NCI-H1417 treated with DMSO at 0.1 percent for 48 hours (cell line): ENCODE measurements at regions not wholly inside any gene's neighbourhood (a gene's known extent, or its start where the extent isn't known, plus 50 kb on each side); places are given as distances from the start of the nearest gene placed in this dataset.
"Not testable (repeated sequence)": the region's sequence is repeated elsewhere in the genome, so short reads cannot be mapped to it uniquely, and the experiment has no call there.

Source experiments
- DNase-seq: peaks from one replicate; lab custom pipeline; 2025; lab: John Stamatoyannopoulos, UW

- DNase-seq: no peak
Observed at GRCh38 chr9:99632349-99633038, 189.2 kb upstream of the NR4A3 start.

- no peak for DNase-seq
Observed at GRCh38 chr9:99633265-99633664, 188.4 kb upstream of the NR4A3 start.

GRCh38 chr9:99634186-99634585 is 187.5 kb upstream of the NR4A3 start:
- no peak for DNase-seq

GRCh38 chr9:99635032-99635431 is 186.7 kb upstream of the NR4A3 start:
- no peak for DNase-seq

GRCh38 chr9:99637641-99638040 is 184.0 kb upstream of the NR4A3 start:
- no peak for DNase-seq

- no peak for DNase-seq
Observed at GRCh38 chr9:99638971-99639370, 182.7 kb upstream of the NR4A3 start.

GRCh38 chr9:99647604-99648003 is 174.1 kb upstream of the NR4A3 start:
- no peak for DNase-seq

- DNase-seq: no peak
Observed at GRCh38 chr9:99650187-99650874, 171.4 kb upstream of the NR4A3 start.

GRCh38 chr9:99660191-99660636 is 161.5 kb upstream of the NR4A3 start:
- DNase-seq: no peak

GRCh38 chr9:99663297-99663696 is 158.4 kb upstream of the NR4A3 start:
- DNase-seq: no peak

- no peak for DNase-seq
Observed at GRCh38 chr9:99663856-99664255, 157.8 kb upstream of the NR4A3 start.

GRCh38 chr9:99666571-99666970 is 155.1 kb upstream of the NR4A3 start:
- DNase-seq: no peak

- DNase-seq: not testable (repeated sequence)
Observed at GRCh38 chr9:99670886-99671285, 150.8 kb upstream of the NR4A3 start.

- no peak for DNase-seq
Observed at GRCh38 chr9:99677281-99677680, 144.4 kb upstream of the NR4A3 start.

- DNase-seq: no peak
Observed at GRCh38 chr9:99678566-99678965, 143.1 kb upstream of the NR4A3 start.

GRCh38 chr9:99680191-99680590 is 141.5 kb upstream of the NR4A3 start:
- no peak for DNase-seq

GRCh38 chr9:99681113-99681512 is 140.6 kb upstream of the NR4A3 start:
- no peak for DNase-seq

- DNase-seq: no peak
Observed at GRCh38 chr9:99682378-99682777, 139.3 kb upstream of the NR4A3 start.

- no peak for DNase-seq
Observed at GRCh38 chr9:99682870-99683269, 138.8 kb upstream of the NR4A3 start.

GRCh38 chr9:99690573-99690972 is 131.1 kb upstream of the NR4A3 start:
- peak; percentile 72 for DNase-seq

GRCh38 chr9:99693888-99694287 is 127.8 kb upstream of the NR4A3 start:
- no peak for DNase-seq

- DNase-seq: no peak
Observed at GRCh38 chr9:99694393-99694792, 127.3 kb upstream of the NR4A3 start.

GRCh38 chr9:99699396-99699795 is 122.3 kb upstream of the NR4A3 start:
- DNase-seq: no peak

- no peak for DNase-seq
Observed at GRCh38 chr9:99712214-99712613, 109.5 kb upstream of the NR4A3 start.
